Ascending aorta (tissue), 2 donors: ENCODE measurements at regions not wholly inside any gene's neighbourhood (a gene's known extent, or its start where the extent isn't known, plus 50 kb on each side); places are given as distances from the start of the nearest gene placed in this dataset.
A peak's percentile ranks its signal among the peaks of the same experiment; 100 is the strongest.

Source experiments
- DNase-seq, 2 donors: peaks; one replicate each; pipeline ENCODE4 v3.0.0-alpha.2; 2019; ENCODE audit warnings: low spot score in 2 of 2
- H3K27ac ChIP-seq, 2 donors: fragments of 200-600 bp; sonication (generic); one replicate each; pipeline ENCODE4 v1.5.1; 2016 to 2017; ENCODE audit warnings: mild to moderate bottlenecking in 1 of 2
- H3K27me3 ChIP-seq: fragments of 200-600 bp; sonication (generic); one replicate; pipeline ENCODE4 v1.5.1; 2017
- H3K36me3 ChIP-seq, 2 donors: fragments of 200-600 bp; sonication (generic); one replicate each; pipeline ENCODE4 v1.5.1; 2016
- H3K4me1 ChIP-seq, 2 donors: fragments of 200-600 bp; sonication (generic); one replicate each; pipeline ENCODE4 v1.5.1; 2016 to 2017; ENCODE audit warnings: mild to moderate bottlenecking in 1 of 2
- H3K4me3 ChIP-seq, 2 donors: fragments of 200-600 bp; sonication (generic); one replicate each; pipeline ENCODE4 v1.5.1; 2016 to 2017; ENCODE audit warnings: mild to moderate bottlenecking in 1 of 2
- H3K9me3 ChIP-seq, 2 donors: fragments of 200-600 bp; sonication (generic); one replicate each; pipeline ENCODE4 v1.5.1; 2016
- CTCF ChIP-seq, 3 experiments: fragments of 200-600 bp in 2 of 3; fragments of 450-650 bp in 1 of 3; sonication (generic) in 2 of 3; IDR thresholded peaks; one replicate each; pipeline ENCODE4 v1.5.1; 2016 to 2019; ENCODE audit warnings: antibody characterized with exemption in 3 of 3, mild to moderate bottlenecking in 1 of 3, moderate library complexity in 1 of 3
- intact Hi-C: fragments of 100-400 bp; cut with DNase I; formaldehyde crosslinking; loops from one replicate; pipeline ENCODE4 v1.15.1; 2023

- no peak overlapping the region for H3K27ac ChIP-seq
- no peaks in the 10 kb centered on the region for H3K36me3 ChIP-seq
- DNase-seq = no peak
- no peaks in the 10 kb centered on the region for H3K27me3 ChIP-seq
- no peak for TF ChIP-seq CTCF (IDR thresholded peaks at IDR 0.05)
- intact Hi-C loops = loop anchor here (10.0 kb wide), 2 partner anchors 202 to 272 kb away; no protein-coding TSS in a partner anchor
- no peaks in the 10 kb centered on the region for H3K9me3 ChIP-seq
- no peak overlapping the region for H3K4me3 ChIP-seq
- peaks cover 0 to 3% of the 10 kb centered on the region in 2 donors for H3K4me1 ChIP-seq
Observed at GRCh38 chr12:19646599-19646998, 207.3 kb downstream of the AEBP2 start.

- Histone ChIP-seq H3K4me3 (no peak overlapping the region), H3K27ac (peak overlapping the region in 1 of 2 donors; percentile 10), H3K4me1 (peaks cover 2 to 3% of the 10 kb centered on the region in 2 donors), H3K9me3 (no peaks in the 10 kb centered on the region), H3K27me3 (no peaks in the 10 kb centered on the region), H3K36me3 (no peaks in the 10 kb centered on the region)
- intact Hi-C loops = loop anchor here (10.0 kb wide), 2 partner anchors 203 to 273 kb away; no protein-coding TSS in a partner anchor
- DNase-seq = no peak
- TF ChIP-seq CTCF (IDR thresholded peaks at IDR 0.05) = peak in 1 of 3 experiments; percentile 17
Observed at GRCh38 chr12:19647806-19648556, 208.7 kb downstream of the AEBP2 start.

- no peaks in the 10 kb centered on the region for H3K36me3 ChIP-seq
- TF ChIP-seq CTCF (IDR thresholded peaks at IDR 0.05) = no peak
- intact Hi-C loops = loop anchor here (10.0 kb wide), 2 partner anchors 204 to 274 kb away; no protein-coding TSS in a partner anchor
- no peak overlapping the region for H3K27ac ChIP-seq
- DNase-seq = no peak
- no peaks in the 10 kb centered on the region for H3K9me3 ChIP-seq
- H3K4me3 ChIP-seq = no peak overlapping the region
- H3K27me3 ChIP-seq = no peaks in the 10 kb centered on the region
- H3K4me1 ChIP-seq = peaks cover 0 to 6% of the 10 kb centered on the region in 2 donors
Observed at GRCh38 chr12:19648591-19648990, 209.3 kb downstream of the AEBP2 start.

- intact Hi-C loops = loop anchor here (10.0 kb wide), 3 partner anchors 212 to 952 kb away; no protein-coding TSS in a partner anchor
- DNase-seq = no peak
- H3K27me3 ChIP-seq = no peaks in the 10 kb centered on the region
- H3K4me3 ChIP-seq = no peak overlapping the region
- H3K27ac ChIP-seq = peak overlapping the region; percentile 51 to 78
- no peak for TF ChIP-seq CTCF (IDR thresholded peaks at IDR 0.05)
- no peaks in the 10 kb centered on the region for H3K36me3 ChIP-seq
- peaks cover 12 to 24% of the 10 kb centered on the region in 2 donors for H3K4me1 ChIP-seq
- H3K9me3 ChIP-seq = no peaks in the 10 kb centered on the region
Observed at GRCh38 chr12:19652386-19652785, 213.1 kb downstream of the AEBP2 start.

GRCh38 chr12:19654650-19655376, 215.5 kb downstream of the AEBP2 start:
- Histone ChIP-seq H3K4me1 (peaks cover 12 to 24% of the 10 kb centered on the region in 2 donors), H3K9me3 (no peaks in the 10 kb centered on the region), H3K36me3 (no peaks in the 10 kb centered on the region), H3K27ac (peak overlapping the region; percentile 95 to 97), H3K27me3 (no peaks in the 10 kb centered on the region), H3K4me3 (no peak overlapping the region)
- peak in 2 of 3 experiments; percentile 44 to 53 for TF ChIP-seq CTCF (IDR thresholded peaks at IDR 0.05)
- DNase-seq = no peak
- intact Hi-C loops = loop anchor here (2.0 to 10.0 kb wide), 5 partner anchors 56 to 950 kb away; no protein-coding TSS in a partner anchor
